Left lung (tissue), 4 donors: ENCODE measurements at regions not wholly inside any gene's neighbourhood (a gene's known extent, or its start where the extent isn't known, plus 50 kb on each side); places are given as distances from the start of the nearest gene placed in this dataset.

Experiments
- ATAC-seq: fragments of 200-7000 bp; cut with Tn5 transposase; one replicate; pipeline ENCODE4 v1.9.1; 2020; ENCODE audit warnings: moderate library complexity
- DNase-seq, 4 donors: peaks; one replicate each; pipeline ENCODE4 v3.0.0-alpha.2; 2013 to 2020
- H3K27ac ChIP-seq, 2 donors: fragments of 200-600 bp; sonication (generic) in 1 of 2; one replicate each; pipeline versions ENCODE4 v1.5.0 to v1.8.0; 2020 to 2021
- H3K27me3 ChIP-seq, 2 donors: fragments of 200-600 bp; sonication (generic) in 1 of 2; one replicate each; pipeline versions ENCODE4 v1.5.0 to v1.8.0; 2020 to 2021
- H3K36me3 ChIP-seq, 2 donors: fragments of 200-600 bp; sonication (generic) in 1 of 2; one replicate each; pipeline versions ENCODE4 v1.5.0 to v1.8.0; 2020 to 2021
- H3K4me1 ChIP-seq, 2 donors: fragments of 200-600 bp; one replicate each; pipeline ENCODE4 v1.8.0; 2021
- H3K4me3 ChIP-seq, 2 donors: fragments of 200-600 bp; sonication (generic) in 1 of 2; one replicate each; pipeline versions ENCODE4 v1.5.0 to v1.8.0; 2020 to 2021; ENCODE audit warnings: mild to moderate bottlenecking in 1 of 2
- H3K9me3 ChIP-seq, 2 donors: fragments of 200-600 bp; sonication (generic) in 1 of 2; one replicate each; pipeline versions ENCODE4 v1.5.0 to v1.8.0; 2020 to 2021
- CTCF ChIP-seq, 2 donors: fragments of 200-600 bp; sonication (generic) in 1 of 2; IDR thresholded peaks; one replicate each; pipeline versions ENCODE4 v1.5.0 to v1.8.0; 2021; ENCODE audit warnings: antibody characterized with exemption in 2 of 2
- intact Hi-C, 2 donors: fragments of 100-400 bp; cut with DNase I; formaldehyde crosslinking; loops; one replicate each; pipeline versions ENCODE4 v1.11.2 to v1.14.2; 2022
- donor health status: DM: no; HTN: yes; CAD: no.
- donor health status: DM: no; HTN: no; CAD: no.

- Histone ChIP-seq H3K36me3 (no peaks in the 10 kb centered on the region), H3K27me3 (no peaks in the 10 kb centered on the region), H3K9me3 (no peaks in the 10 kb centered on the region), H3K27ac (no peak overlapping the region), H3K4me1 (no peaks in the 10 kb centered on the region), H3K4me3 (no peak overlapping the region)
- DNase-seq (no peak), ATAC-seq (no peak)
- intact Hi-C loops: no loop called here
- TF ChIP-seq CTCF (IDR thresholded peaks at IDR 0.05): no peak
These were observed 995.0 kb downstream of the EFNA5 start for GRCh38 chr5:106675687-106676086.

GRCh38 chr5:106673941-106674340 is 996.8 kb downstream of the EFNA5 start:
- TF ChIP-seq CTCF (IDR thresholded peaks at IDR 0.05): no peak
- intact Hi-C loops: no loop called here
- no peak overlapping the region for H3K4me3 ChIP-seq

GRCh38 chr5:106661866-106662265 is 1008.9 kb downstream of the EFNA5 start:
- no peak for ATAC-seq
- DNase-seq: peak in 1 of 4 donors; percentile 19
- no peak overlapping the region for H3K4me3 ChIP-seq
- intact Hi-C loops: no loop called here
- no peaks in the 10 kb centered on the region for H3K27me3 ChIP-seq
- no peak for TF ChIP-seq CTCF (IDR thresholded peaks at IDR 0.05)
- no peaks in the 10 kb centered on the region for H3K4me1 ChIP-seq
- no peaks in the 10 kb centered on the region for H3K9me3 ChIP-seq
- H3K36me3 ChIP-seq: no peaks in the 10 kb centered on the region
- no peak overlapping the region for H3K27ac ChIP-seq

More at GRCh38 chr5:106673941-106674340, 996.8 kb downstream of the EFNA5 start:
- DNase-seq (no peak), ATAC-seq (no peak)
- H3K27me3 ChIP-seq: no peaks in the 10 kb centered on the region
- H3K27ac ChIP-seq: no peak overlapping the region
- H3K36me3 ChIP-seq: no peaks in the 10 kb centered on the region
- H3K9me3 ChIP-seq: no peaks in the 10 kb centered on the region
- no peaks in the 10 kb centered on the region for H3K4me1 ChIP-seq

GRCh38 chr5:106660681-106661080 is 1010.1 kb downstream of the EFNA5 start:
- ATAC-seq: no peak
- no peak for TF ChIP-seq CTCF (IDR thresholded peaks at IDR 0.05)
- Histone ChIP-seq H3K9me3 (no peaks in the 10 kb centered on the region), H3K4me1 (no peaks in the 10 kb centered on the region), H3K4me3 (no peak overlapping the region), H3K36me3 (no peaks in the 10 kb centered on the region), H3K27me3 (no peaks in the 10 kb centered on the region), H3K27ac (no peak overlapping the region)
- intact Hi-C loops: no loop called here
- no peak for DNase-seq

GRCh38 chr5:106658150-106658549 is 1012.6 kb downstream of the EFNA5 start:
- TF ChIP-seq CTCF (IDR thresholded peaks at IDR 0.05): no peak
- intact Hi-C loops: no loop called here
- ATAC-seq: no peak

More at GRCh38 chr5:106658150-106658549, 1012.6 kb downstream of the EFNA5 start:
- no peak for DNase-seq
- no peaks in the 10 kb centered on the region for H3K36me3 ChIP-seq
- no peak overlapping the region for H3K4me3 ChIP-seq
- H3K27ac ChIP-seq: no peak overlapping the region
- H3K4me1 ChIP-seq: no peaks in the 10 kb centered on the region
- H3K27me3 ChIP-seq: no peaks in the 10 kb centered on the region
- H3K9me3 ChIP-seq: peaks cover 0 to 21% of the 10 kb centered on the region in 2 donors
